Middle frontal gyrus (tissue), 1 donor: ENCODE measurements at regions not wholly inside any gene's neighbourhood (a gene's known extent, or its start where the extent isn't known, plus 50 kb on each side); places are given as distances from the start of the nearest gene placed in this dataset.
"Not testable (repeated sequence)": the region's sequence is repeated elsewhere in the genome, so short reads cannot be mapped to it uniquely, and the experiment has no call there.

ENCODE experiments used
- DNase-seq: peaks from one replicate; pipeline ENCODE4 v3.0.0-alpha.2; 2015; ENCODE audit warnings: low spot score; ENCODE audit errors: extremely low spot score

DNA sequence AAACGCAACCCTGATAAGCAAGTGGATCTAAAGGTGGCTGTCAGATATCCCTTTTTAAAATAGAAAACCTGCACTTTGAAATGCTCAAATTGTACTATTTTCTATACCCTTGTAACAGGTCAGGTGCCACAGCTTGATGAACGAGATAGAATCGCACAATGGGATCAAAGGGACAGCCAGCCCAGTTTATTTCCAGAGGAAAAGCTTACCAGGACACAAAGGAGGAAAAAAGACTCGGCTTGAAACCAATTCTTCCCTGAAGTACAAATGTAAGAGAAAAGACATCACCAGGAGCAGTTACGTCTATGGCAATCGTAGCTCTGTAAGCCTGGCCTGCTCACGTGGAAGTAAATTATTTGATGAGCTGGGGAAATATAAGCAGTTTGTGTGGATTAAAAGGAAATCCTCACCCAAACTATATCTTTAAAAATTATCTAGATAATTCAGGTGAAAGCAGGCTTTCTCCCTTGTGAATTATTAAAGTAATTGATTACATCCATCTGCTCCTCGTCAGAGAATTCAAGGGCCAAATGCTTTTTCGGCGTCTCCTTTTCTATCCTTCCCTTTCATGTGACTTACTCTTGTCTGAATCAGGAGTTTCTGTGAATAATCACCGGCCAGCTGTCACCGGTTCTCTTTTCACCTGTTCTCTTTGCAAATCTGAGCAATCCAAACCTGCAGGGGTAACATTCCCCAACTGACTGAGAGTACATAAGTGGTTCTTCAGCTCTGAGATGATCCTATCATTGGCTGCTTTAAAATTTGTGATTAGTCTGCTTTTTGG lies 339.2 kb upstream of the ONECUT1 start:
- DNase-seq, result no peak

DNA sequence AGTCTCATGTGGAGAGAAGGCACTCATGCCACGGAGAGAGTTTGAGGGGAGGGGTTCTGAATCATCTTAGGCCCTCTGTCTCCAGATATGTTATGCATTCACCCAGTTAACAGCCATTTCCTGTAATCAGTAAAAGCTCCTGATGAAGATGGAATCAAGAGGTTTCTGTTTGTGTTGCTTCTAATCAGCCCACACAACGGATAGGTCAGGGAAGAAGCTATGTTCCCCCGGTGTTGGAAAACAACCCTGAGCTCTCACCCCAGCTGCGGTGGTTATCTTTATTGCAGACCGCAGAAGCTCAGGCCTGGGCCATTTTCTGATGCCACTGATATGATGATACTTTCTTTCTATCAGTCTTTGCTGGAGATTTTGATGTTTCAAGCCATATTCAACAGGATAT lies 338.5 kb upstream of the ONECUT1 start:
- no peak for DNase-seq

DNA sequence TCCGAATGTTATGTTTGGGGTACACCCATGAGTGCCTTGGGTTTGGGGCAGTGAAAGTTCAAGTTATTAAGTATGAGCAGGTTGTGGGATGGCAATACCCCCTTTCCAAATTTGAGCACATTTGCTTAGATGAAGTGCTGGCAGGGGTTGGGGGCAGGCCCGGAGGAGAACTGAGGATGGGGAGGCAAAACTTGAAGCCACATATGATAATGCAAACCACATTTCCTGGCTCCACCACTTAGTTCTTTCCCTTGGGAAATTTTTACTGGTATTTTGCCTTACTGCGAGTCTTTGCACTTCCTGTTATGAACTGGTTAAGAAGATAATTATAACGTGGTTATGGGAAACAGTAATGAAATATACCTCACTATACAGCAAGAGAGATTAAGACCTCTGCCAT lies 336.0 kb upstream of the ONECUT1 start:
- no peak for DNase-seq

DNA sequence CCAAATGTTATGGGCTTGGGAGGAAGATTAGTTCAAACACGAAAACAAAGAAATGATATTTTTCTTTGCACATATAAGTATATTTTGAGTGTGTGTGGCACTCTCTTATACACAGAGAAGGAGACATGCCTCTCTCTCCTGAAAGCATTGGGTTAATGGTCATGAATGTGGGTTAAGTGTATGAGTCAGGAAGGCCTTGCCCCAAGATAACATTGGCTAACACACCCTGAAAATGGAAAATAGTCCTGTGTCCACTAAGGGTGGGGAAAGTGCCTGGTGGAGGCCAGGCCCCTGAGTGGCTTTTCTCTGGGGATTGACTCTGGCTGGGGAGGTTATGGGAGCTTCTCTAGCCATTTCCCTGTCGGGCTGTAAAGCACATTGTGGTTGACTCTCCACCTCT lies 332.7 kb upstream of the ONECUT1 start:
- DNase-seq, result no peak

DNA sequence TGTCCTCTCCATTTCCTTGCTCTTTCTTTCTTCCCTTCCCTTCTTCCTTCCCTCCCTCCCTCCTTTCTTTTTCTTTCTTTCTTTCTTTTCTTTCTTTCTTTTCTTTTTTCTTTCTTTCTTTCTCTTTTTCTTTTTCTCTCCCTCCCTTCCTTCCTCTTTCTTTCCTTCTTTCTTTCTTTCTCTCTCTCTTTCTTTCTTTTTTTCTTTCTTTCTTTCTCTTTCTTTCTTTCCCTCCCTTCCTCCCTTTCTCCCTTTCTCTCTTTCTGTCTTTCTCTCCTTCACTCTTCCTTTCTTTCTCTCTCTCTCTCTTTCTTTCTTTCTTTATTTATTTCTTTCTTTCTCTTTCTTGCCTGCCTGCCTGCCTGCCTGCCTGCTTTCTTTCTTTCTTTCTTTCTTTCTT lies 326.8 kb upstream of the ONECUT1 start:
- not testable (repeated sequence) for DNase-seq

DNA sequence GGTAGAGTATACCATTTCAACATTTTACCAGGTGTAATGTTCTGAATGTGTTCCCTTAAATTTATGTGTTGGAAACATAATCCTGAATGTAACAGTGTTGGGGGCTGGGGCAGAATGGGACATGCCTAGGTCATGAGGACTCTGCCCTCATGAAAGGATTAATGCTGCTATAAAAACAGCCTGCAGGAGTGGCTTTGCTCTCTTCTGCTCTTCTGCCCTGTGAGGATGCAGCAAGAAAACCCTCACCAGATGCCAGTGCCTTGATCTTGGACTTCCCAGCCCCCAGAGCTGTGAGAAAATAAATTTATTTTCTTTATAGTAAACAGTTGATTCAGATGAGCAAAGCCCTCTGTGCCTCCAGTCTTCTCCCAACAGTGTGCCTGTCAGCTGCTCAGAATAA lies 326.0 kb upstream of the ONECUT1 start:
- DNase-seq, result no peak

DNA sequence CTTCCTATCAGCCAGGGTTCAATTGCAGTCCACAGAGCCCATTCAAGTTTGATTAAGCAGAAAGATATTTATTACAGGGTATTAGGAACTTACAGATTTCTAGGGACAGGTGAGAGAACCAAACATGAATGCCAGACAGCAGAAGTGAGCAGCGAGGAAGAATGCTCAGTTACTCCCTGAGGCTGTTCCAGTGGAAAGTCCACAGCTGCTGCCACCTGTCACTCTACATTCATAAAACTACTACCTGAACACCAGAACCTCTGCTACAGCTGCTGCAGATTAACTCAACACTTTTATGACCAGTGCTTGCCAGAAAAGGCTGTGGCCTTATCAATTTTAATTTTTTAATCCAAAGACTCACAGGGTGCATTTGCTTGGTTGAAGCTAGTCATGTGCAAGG lies 325.4 kb upstream of the ONECUT1 start:
- DNase-seq, result no peak

DNA sequence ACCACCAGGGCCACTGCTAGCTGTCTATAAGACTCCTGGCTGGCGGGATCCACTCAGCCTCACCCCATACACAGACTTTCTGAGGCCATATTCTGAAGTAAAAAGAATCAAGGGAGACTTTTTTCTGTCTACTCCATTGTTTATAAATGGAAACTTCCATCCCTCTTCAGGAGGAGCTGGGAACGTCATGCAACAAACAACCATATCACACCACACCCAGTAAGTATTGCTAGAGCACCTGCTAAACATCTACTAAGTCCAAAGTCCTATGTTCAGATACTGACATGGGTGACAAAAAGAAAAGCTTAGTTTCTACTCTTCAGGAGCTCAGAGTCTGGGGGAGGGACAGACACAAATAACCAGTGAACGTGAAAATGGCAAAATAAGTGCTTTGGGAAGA lies 324.8 kb upstream of the ONECUT1 start:
- DNase-seq, result no peak

DNA sequence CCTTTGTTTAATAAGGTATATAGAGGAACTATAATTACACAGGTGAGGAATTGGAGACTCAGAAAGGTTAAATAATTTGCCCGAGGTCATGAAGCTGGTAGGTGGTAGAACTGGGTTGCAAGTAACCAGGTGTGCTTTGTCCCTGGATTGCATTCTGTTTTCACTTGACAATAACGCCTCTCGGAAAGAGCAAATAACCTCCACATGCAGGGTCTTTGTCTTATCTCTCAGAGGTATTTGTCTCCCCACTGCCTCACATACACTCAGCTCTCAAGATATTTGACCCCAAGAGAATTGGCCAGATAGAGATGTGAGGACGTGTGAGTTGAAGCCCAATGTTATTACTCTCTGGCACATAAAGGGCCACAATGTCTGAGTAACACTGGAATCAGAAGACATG lies 320.9 kb upstream of the ONECUT1 start:
- no peak for DNase-seq

DNA sequence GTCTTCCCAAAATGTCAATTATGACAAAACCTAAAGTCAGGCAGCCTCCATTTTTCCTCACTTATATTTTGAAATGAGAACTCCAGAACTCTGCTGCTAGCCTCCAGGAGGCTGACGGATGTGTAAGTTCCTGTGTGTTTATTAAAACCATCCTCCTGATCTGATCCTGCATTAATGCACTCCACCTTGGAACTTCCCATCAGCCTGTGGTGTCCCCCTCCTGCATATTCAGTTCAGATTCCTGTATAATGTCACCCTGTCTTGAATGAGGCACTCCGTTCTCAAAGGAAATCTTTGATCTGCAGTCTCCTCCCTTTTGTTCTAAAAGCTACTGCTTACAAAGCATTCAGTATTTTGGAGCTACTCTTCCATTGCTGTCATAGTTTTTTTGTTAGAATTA lies 318.2 kb upstream of the ONECUT1 start:
- DNase-seq, result no peak

DNA sequence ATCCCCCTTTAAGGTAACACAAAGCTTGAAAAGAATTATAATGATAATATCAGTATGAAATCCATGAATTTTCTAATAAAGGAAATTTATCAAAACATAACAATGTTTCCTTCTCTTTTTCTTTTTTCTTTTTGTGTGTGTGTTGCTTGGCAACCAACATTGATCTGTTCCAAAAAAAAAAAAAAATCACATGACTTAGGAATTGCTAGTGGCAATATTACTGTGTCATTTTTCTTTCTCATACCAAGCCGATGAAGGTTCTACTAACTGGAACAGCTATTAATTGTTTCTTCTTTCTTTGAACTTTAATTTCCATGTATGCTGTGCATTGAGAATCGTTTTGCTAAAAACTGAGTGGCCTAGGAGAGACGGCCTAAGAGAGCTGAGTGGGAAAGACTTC lies 317.7 kb upstream of the ONECUT1 start:
- DNase-seq, result no peak

DNA sequence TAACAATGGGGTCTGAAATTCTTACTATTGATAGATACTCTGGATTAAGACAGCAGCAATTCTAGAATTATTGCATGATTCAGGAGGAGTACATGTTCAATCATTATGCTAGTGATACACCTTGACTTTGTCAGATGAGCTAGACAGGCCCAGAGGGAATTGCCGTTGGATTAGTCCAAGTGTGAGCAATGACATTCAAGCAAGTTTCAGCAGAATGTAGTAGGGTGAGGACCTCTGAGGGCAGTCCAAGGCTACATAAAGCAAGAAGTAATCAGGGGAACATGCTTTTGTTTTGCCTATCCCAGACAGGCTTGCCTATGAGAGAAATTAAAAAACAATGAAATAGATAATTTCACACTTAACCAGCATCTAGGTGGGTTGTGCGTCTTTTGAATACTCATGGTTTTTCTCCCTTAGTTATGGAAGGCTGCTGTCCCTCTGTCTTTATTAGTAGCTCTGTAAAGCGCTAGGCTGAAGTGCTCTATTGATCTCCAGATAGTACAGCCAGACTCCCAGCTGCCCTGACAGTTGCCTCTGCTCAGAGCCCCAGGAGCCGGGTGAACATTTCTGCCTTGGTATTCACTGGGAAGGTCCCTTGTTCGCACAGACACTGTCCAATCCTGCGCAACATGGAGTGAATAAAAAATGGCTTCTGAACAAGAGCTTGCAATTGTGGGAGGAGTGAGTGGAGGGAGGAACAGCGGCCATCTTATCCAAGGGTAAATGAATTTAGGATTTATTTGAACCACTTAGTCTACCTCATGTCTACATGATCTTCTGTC lies 316.6 kb upstream of the ONECUT1 start:
- DNase-seq, result no peak

DNA sequence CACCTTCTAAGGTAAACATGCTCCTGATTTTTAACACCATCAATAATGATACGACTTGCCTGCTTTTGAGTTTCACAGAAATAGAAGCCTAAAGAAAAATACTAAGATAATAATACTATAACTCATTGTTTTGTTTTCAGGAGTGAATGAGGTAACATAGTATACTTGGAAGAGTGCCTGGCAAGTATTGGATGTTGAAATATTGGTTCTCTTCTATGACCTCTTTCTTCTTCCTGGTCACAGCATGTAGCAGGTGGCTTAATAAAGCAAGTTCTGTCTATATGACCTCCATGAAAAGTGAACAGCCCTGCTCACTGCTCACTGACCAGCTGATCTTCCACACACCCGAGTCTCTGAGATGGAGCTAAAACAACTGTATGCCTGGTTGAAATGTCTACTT lies 312.3 kb upstream of the ONECUT1 start:
- no peak for DNase-seq

DNA sequence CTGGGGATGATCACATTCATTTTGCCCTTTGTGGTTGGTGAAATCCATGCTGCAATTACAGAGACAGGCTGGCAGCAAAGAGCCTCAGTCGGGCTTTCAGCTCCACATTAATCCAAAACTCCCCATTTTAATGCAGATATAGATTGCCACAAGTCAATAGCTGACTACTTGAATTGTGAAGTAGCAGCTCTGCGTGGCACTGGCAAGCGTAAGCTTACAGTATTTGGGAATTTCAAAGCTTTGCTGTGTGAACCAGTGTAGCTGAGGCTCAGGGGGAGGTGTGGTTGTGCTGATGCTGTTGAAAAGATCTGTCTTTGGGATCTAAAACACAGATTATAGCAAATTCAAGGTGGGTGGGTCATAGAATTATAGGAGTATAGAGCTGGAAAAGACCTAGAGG lies 290.3 kb upstream of the ONECUT1 start:
- no peak for DNase-seq

DNA sequence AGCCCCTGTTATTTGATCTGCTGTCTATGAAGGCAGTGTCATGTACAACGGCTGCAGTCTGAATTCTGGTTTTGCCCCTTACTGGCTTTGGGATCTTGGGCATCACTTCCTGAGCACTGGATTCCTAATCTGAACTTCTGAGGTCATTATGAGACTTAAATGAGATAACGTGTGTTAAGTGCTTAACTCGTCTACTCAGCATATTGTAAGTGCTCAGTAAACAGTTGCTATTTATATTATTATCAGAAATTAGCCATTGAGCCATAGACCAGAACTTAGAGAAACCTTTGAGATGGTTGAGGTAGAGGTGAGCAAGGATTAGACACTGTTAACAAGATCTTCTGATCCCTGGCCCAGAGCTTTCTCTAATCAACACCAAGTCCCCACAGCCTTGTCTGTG lies 284.1 kb upstream of the ONECUT1 start:
- DNase-seq, result no peak

DNA sequence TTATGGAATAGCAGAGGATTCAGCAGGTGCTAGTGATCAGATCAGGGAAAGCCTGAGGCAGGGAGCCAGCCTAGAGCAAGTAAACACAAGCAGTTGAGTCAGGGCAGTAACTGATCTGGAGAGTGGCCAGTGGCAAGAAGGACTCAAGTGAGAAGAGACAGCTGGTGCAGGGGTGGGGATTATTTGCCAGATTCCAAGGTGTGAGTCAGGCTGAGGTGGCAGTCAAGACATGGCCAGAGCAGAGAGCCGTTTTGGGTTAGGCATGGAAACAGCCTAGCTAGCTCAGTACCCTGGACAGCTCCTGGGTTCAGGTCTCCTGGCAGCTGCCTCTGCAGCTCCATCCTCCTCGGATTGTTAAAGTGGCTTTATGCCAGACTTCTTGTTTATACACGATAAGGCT lies 281.9 kb upstream of the ONECUT1 start:
- DNase-seq, result peak; percentile 11

DNA sequence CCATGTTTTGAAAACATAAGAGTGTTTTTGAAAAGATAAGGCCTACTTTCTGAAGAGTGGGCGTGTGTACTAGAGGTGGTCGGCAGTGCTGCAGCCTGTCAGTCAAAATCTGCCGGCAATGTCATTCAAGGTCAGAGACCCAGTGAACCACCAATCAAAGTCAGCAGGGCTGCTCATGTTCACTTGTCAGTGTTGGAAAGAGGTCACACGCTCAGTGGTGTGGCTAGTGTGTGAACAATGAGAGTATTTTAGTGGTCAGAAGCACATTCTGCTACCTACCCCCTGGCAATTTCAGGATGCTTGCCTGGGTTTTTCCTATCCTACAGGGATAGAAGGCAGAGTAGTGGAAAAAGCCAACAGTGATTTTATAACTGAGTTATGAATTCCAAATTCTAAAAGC lies 278.5 kb upstream of the ONECUT1 start:
- no peak for DNase-seq

DNA sequence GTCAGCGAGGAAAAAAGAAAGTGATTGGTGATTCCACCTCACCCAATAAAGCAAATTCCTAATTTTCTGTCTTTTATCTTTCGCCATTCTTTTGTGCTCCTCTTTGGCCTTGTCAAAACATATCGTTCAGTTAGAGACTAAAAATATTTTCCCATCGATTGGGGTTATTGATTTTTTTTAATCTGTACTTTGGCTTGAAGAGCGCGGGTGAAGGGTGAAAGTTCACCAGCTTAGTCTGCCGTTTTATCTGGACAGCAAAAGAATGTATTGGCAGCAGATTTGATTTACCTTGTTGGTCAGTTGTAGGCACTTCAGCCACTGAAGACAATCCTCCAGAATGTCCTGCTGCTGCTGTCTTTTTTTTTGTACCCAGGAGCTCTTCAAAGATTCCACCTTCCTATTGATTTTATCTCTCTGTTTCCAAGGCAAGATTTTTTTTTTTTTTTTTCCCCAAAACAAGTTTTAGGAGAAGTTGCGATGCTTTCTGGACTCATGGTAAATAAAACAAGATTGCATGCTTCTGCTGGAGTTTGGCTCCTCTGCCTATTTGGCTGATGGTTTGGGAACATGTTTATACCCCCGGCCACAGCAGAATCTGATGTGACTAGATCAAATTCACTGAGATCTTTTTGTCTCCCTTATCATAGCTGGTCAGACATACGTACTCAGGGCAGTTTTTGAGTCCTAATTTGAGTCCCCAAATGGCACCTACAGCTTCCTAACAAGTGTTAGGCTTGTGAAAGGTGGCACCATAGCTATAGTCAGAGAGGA lies 269.3 kb upstream of the ONECUT1 start:
- no peak for DNase-seq

DNA sequence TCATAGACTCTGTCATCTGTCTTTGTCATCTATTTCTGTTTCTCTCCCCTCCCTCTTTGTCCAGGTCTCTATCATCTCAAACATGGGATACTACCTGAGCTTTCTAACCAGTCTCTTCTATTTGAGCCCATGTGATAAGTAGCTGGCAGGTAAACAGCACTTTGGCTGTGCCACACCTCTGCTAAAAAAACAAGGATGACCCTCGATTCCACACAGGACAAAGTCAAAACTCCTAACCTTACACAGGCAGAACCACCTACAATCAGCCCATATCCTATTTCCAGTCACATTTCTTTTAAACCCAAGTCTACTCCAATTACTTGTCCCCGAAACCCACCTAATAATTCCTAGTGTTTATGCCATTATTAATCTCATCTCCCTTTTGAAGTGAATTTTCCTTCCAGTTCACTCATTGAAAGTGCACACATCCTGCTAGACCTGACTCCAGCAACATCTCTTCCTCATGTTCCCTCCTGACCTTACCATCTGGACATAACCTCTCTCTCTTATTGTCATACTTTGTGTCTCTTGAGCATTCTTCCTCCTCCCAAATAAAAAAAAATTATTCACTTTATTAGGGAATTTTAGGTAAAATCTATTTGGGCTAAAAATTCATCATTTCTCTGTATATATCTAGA lies 256.1 kb upstream of the ONECUT1 start:
- DNase-seq, result no peak

DNA sequence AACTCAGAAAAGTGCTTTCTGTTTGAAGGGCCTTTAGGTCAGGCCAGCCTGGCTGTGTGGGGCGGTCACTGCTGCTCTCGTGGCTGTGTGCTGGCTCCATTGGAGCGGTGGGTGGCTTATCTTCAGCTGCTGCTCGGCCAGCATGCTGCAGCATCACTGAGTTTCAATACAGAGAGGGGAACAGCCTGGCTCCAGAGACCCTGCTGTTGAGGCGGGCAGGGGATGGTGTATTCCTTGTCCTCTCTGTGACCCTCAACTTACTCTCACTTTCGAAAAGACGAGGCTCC lies 248.5 kb upstream of the ONECUT1 start:
- DNase-seq, result no peak

DNA sequence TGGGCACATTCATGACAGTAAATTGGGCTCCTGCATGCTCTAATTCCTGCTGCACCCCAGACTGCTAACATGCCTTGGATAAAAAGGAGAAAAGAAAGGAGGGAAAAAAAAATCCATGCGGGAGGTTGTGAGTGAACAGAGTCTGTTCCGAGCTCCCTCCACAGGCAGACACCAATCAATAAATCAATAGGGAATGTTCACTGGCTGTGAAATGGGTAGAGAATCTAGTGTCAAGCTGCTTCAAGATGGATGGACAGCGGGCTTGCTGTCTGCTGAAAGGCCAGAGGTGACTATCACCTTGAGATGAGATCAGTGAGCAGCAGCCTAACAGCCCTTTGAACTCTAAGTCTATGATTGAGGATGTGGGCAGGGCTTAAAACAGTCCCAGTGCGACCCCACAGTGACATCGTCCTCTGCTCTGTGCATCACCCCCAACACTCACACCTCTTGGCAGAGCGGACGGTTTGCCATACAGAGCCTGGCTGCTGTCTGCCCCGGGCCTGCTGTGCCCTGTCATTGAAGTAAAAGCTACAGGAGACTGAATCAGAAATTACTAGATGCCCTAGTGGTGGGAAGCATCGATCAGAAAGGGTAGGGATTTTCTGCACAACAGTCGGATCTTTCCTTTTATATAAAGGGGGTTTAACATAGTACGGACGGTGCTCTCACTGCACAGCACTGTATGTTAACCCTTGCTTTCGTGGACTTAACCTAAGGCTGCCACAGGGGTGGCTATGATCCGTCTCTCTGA lies 247.9 kb upstream of the ONECUT1 start:
- DNase-seq, result no peak
